Stomach (tissue), 8 donors: ENCODE measurements at regions not wholly inside any gene's neighbourhood (a gene's known extent, or its start where the extent isn't known, plus 50 kb on each side); places are given as distances from the start of the nearest gene placed in this dataset.

Source experiments
- DNase-seq, 2 donors: peaks; one replicate each; pipeline versions ENCODE4 v3.0.0 to v3.0.0-alpha.2; 2013 to 2019
- H3K27ac ChIP-seq, 5 donors: fragments of 200-600 bp in 4 of 5; sonication (generic) in 4 of 5; one replicate each; pipeline ENCODE4 v1.5.1; 2013 to 2019; ENCODE audit warnings: mild to moderate bottlenecking in 1 of 5, moderate library complexity in 1 of 5
- H3K27me3 ChIP-seq, 3 donors: fragments of 200-600 bp; sonication (generic); one replicate each; pipeline ENCODE4 v1.5.1; 2017 to 2019; ENCODE audit warnings: mixed run types in 1 of 3
- H3K36me3 ChIP-seq, 4 donors: fragments of 200-600 bp; sonication (generic); 1 replicate in 3 of 4; 2 replicates in 1 of 4; pipeline ENCODE4 v1.5.1; 2016 to 2019
- H3K4me1 ChIP-seq, 4 donors: fragments of 200-600 bp; sonication (generic); one replicate each; pipeline ENCODE4 v1.5.1; 2016 to 2019
- H3K4me3 ChIP-seq, 4 donors: fragments of 200-600 bp; sonication (generic) in 3 of 4; one replicate each; pipeline ENCODE4 v1.5.1; 2016 to 2019; ENCODE audit warnings: mild to moderate bottlenecking in 1 of 4
- H3K9me3 ChIP-seq, 4 donors: fragments of 200-600 bp; sonication (generic); one replicate each; pipeline ENCODE4 v1.5.1; 2016 to 2019
- EP300 ChIP-seq: sonication (generic); formaldehyde crosslinking; IDR thresholded peaks from one replicate; pipeline ENCODE4 v1.6.1; 2017; ENCODE audit warnings: antibody characterized with exemption
- POLR2A ChIP-seq, 4 donors: fragments of 450-650 bp; IDR thresholded peaks; one replicate each; pipeline ENCODE4 v1.6.1; 2016; ENCODE audit warnings: antibody characterized with exemption in 4 of 4, control low read depth in 2 of 4, mild to moderate bottlenecking in 1 of 4, moderate library complexity in 1 of 4
- POLR2AphosphoS5 ChIP-seq, 3 donors: sonication (generic); formaldehyde crosslinking; IDR thresholded peaks; one replicate each; pipeline ENCODE4 v1.6.1; 2016; ENCODE audit warnings: antibody characterized with exemption in 3 of 3
- WGBS, 5 donors: extraction: QIAGEN DNeasy Blood & Tissue Kit in 3 of 5; methylation state at CpG; one replicate each; pipeline versions ENCODE4 v1.1.5 to v1.1.7; 2013 to 2018; 5-methylcytosine and 5-hydroxymethylcytosine counted together
- intact Hi-C: fragments of 100-400 bp; cut with DNase I; formaldehyde crosslinking; loops from one replicate; pipeline ENCODE4 v1.15.1; 2023; ENCODE audit warnings: low total_unique reads
- TF ChIP-seq, protein P1 (sequence below), 7 experiments: fragments of 450-650 bp in 4 of 7; fragments of 200-600 bp in 3 of 7; sonication (generic) in 3 of 7; IDR thresholded peaks; one replicate each; pipeline ENCODE4 v1.5.1; 2016 to 2019; ENCODE audit warnings: antibody characterized with exemption in 7 of 7, control low read depth in 2 of 7, mild to moderate bottlenecking in 1 of 7
- donor health status: healthy with polysubstance abuse.
- donor health status: Bipolar disorder and iron deficiency.
- donor health status: healthy.

DNA sequence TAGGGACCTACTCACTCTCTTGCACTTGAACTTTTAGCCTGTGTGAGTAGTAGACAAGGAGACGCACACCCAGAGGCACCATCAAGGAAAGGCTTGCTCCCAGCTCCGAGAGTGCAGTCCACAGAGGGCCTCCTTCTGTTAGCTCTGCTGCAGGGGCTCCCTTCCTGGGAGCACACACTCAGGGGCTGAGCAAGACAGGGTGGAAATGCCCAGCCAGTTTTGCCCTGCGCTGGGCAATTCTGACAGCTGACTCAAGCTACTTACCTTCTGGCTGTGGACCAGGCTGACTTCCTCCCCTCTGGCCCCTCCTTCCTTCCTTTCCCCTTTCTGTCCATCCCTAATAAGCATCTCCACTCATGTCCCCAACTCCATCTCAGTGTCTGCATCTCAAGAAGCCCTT is 449.1 kb downstream of the PTPRU start:
- no peak overlapping the region for H3K4me3 ChIP-seq
- intact Hi-C loops, result no loop called here
- peaks cover 3 to 74% (median 24%) of the 10 kb centered on the region in 3 donors for H3K27me3 ChIP-seq
- no peaks in the 10 kb centered on the region for H3K9me3 ChIP-seq
- WGBS, 5 donors, result 46 to 72% (median 59%) methylated on average over 3 of the region's 3 CpGs
- no peaks in the 10 kb centered on the region for H3K36me3 ChIP-seq
- no peak for TF ChIP-seq POLR2AphosphoS5 (IDR thresholded peaks at IDR 0.05)
- TF ChIP-seq, protein P1, sequence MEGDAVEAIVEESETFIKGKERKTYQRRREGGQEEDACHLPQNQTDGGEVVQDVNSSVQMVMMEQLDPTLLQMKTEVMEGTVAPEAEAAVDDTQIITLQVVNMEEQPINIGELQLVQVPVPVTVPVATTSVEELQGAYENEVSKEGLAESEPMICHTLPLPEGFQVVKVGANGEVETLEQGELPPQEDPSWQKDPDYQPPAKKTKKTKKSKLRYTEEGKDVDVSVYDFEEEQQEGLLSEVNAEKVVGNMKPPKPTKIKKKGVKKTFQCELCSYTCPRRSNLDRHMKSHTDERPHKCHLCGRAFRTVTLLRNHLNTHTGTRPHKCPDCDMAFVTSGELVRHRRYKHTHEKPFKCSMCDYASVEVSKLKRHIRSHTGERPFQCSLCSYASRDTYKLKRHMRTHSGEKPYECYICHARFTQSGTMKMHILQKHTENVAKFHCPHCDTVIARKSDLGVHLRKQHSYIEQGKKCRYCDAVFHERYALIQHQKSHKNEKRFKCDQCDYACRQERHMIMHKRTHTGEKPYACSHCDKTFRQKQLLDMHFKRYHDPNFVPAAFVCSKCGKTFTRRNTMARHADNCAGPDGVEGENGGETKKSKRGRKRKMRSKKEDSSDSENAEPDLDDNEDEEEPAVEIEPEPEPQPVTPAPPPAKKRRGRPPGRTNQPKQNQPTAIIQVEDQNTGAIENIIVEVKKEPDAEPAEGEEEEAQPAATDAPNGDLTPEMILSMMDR (IDR thresholded peaks at IDR 0.05), result no peak
- TF ChIP-seq POLR2A (IDR thresholded peaks at IDR 0.05), result no peak
- no peak for TF ChIP-seq EP300
- H3K27ac ChIP-seq, result no peak overlapping the region
- peak in 1 of 2 donors; percentile 9 for DNase-seq
- peaks cover 0 to 20% (median 10%) of the 10 kb centered on the region in 4 donors for H3K4me1 ChIP-seq

DNA sequence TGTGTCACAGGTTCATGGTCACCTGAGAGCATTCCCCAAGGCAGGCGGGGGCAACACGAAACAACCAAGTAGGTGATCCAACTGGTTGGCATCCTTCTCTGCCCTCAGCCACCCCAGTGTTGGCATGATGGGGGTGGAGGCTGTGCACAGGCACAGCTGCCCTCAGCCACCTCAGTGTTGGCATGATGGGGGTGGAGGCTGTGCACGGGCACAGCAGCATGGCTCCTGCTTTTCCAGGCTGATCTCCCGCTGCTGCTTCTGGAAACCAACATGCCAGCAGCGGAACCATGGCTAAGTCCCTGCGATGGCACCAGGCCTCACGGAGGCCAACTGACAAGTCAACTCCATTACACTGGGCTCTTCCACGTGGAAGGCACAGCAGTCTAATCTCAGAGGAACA is 447.8 kb downstream of the PTPRU start:
- no peak for DNase-seq
- Histone ChIP-seq H3K27ac (no peak overlapping the region), H3K36me3 (no peaks in the 10 kb centered on the region), H3K4me1 (peaks cover 0 to 20% (median 10%) of the 10 kb centered on the region in 4 donors), H3K9me3 (no peaks in the 10 kb centered on the region), H3K4me3 (no peak overlapping the region), H3K27me3 (peaks cover 3 to 69% (median 13%) of the 10 kb centered on the region in 3 donors)
- TF ChIP-seq, protein P1 (IDR thresholded peaks at IDR 0.05), result no peak
- TF ChIP-seq POLR2AphosphoS5 (IDR thresholded peaks at IDR 0.05), result no peak
- TF ChIP-seq POLR2A (IDR thresholded peaks at IDR 0.05), result no peak
- no peak for TF ChIP-seq EP300
- intact Hi-C loops, result no loop called here
- WGBS, 5 donors, result 76 to 93% (median 81%) methylated on average over 8 of the region's 8 CpGs

DNA sequence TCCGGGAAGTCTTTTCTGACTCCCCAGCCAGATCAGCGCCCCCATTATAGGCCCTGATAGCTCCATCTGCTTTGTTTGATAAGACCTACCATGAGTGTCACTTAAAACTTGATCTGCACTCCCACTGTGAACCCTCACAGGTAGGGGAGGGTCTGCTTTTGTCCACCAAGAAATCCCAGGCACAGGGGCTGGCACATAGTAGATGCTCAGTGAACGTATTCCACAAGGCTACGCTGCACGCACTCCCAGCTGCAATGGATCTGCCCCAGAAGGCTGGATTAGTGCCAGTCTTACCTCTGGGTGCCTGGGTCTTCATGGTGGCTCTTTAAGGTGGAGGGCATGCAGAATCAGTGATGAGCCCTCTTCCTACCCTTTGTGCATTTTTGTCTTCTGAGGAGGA is 447.1 kb downstream of the PTPRU start:
- H3K4me1 ChIP-seq, result peaks cover 0 to 18% (median 10%) of the 10 kb centered on the region in 4 donors
- TF ChIP-seq, protein P1 (IDR thresholded peaks at IDR 0.05), result no peak
- TF ChIP-seq POLR2AphosphoS5 (IDR thresholded peaks at IDR 0.05) (no peak), EP300 (no peak), POLR2A (IDR thresholded peaks at IDR 0.05) (no peak)
- H3K4me3 ChIP-seq, result no peak overlapping the region
- no peak overlapping the region for H3K27ac ChIP-seq
- no peaks in the 10 kb centered on the region for H3K36me3 ChIP-seq
- no peaks in the 10 kb centered on the region for H3K9me3 ChIP-seq
- no peak for DNase-seq
- 81 to 89% (median 85%) methylated on average over 5 of the region's 5 CpGs for WGBS, 5 donors
- intact Hi-C loops, result no loop called here
- H3K27me3 ChIP-seq, result peaks cover 3 to 63% (median 7%) of the 10 kb centered on the region in 3 donors

DNA sequence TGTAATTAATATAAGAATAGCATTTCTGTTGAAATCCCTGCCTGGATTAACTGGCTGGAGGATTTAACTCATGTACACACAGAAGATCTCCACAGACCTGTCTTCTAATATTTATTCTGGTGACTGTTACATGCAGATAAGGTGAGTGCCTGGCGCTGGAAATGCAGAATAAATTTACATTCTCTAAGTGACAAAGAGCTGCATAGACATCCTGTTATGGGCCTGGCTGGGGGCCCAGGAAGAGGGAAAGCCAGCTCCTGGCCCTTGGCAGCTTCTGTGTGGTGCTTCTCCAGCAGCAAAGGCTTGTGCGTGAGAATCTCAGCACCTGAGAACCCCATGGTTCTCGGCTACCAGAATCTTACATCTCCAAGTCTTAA is 446.6 kb downstream of the PTPRU start:
- intact Hi-C loops, result no loop called here
- Histone ChIP-seq H3K4me3 (no peak overlapping the region), H3K36me3 (no peaks in the 10 kb centered on the region), H3K27me3 (peaks cover 3 to 57% (median 6%) of the 10 kb centered on the region in 3 donors), H3K4me1 (peaks cover 0 to 15% (median 10%) of the 10 kb centered on the region in 4 donors), H3K9me3 (no peaks in the 10 kb centered on the region), H3K27ac (no peak overlapping the region)
- no peak for TF ChIP-seq POLR2A (IDR thresholded peaks at IDR 0.05)
- TF ChIP-seq, protein P1 (IDR thresholded peaks at IDR 0.05), result no peak
- TF ChIP-seq POLR2AphosphoS5 (IDR thresholded peaks at IDR 0.05), result peak in 1 of 3 donors; percentile 6
- no peak for TF ChIP-seq EP300
- 3 to 29% (median 11%) methylated on average over 3 of the region's 3 CpGs for WGBS, 5 donors
- peak; percentile 46 to 56 for DNase-seq
